ENCODE measurements at regions not wholly inside any gene's neighbourhood (a gene's known extent, or its start where the extent isn't known, plus 50 kb on each side); places are given as distances from the start of the nearest gene placed in this dataset.

DNA sequence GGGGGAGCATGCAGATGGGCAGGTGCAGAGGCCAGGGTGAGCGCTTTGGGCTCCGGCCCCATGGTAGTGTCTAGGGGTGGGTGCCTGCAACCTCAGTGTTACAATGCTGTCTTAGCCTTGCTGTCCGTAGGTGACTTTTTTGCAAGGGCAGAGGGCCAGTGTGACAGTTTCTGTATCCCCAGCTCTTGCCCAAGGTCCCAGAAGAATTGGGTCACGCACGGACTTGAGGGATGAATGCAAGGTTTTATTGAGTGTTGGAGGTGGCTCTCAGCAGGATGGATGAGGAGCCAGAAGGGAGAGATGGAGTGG is 492.5 kb downstream of the AGTPBP1 start:
- no peaks in the 10 kb centered on the region for H3K79me2 ChIP-seq (ENCODE audit: control insufficient read depth, insufficient read depth, low read length)
- TF ChIP-seq E2F3 (CRISPR knock-in tag; IDR thresholded peaks at IDR 0.05) (no peak), ZNF133 (CRISPR knock-in tag; IDR thresholded peaks at IDR 0.05) (no peak), RNF2 (IDR thresholded peaks at IDR 0.05) (no peak), ZNF717 (CRISPR knock-in tag; IDR thresholded peaks at IDR 0.05) (no peak), FOXK1 (CRISPR knock-in tag; IDR thresholded peaks at IDR 0.05; ENCODE audit: borderline replicate concordance) (no peak), ZNF175 (CRISPR knock-in tag; IDR thresholded peaks at IDR 0.05; ENCODE audit: low read depth) (no peak), BRD4 (IDR thresholded peaks at IDR 0.05) (no peak)
- TF ChIP-seq, protein P1, sequence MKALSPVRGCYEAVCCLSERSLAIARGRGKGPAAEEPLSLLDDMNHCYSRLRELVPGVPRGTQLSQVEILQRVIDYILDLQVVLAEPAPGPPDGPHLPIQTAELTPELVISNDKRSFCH (CRISPR knock-in tag; IDR thresholded peaks at IDR 0.05) = no peak
- TF ChIP-seq, protein P1 (tag; IDR thresholded peaks at IDR 0.05) = no peak
- TF ChIP-seq, protein P2, sequence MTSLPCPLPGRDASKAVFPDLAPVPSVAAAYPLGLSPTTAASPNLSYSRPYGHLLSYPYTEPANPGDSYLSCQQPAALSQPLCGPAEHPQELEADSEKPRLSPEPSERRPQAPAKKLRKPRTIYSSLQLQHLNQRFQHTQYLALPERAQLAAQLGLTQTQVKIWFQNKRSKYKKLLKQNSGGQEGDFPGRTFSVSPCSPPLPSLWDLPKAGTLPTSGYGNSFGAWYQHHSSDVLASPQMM (CRISPR knock-in tag; IDR thresholded peaks at IDR 0.05) = no peak
- TF ChIP-seq, protein P3, sequence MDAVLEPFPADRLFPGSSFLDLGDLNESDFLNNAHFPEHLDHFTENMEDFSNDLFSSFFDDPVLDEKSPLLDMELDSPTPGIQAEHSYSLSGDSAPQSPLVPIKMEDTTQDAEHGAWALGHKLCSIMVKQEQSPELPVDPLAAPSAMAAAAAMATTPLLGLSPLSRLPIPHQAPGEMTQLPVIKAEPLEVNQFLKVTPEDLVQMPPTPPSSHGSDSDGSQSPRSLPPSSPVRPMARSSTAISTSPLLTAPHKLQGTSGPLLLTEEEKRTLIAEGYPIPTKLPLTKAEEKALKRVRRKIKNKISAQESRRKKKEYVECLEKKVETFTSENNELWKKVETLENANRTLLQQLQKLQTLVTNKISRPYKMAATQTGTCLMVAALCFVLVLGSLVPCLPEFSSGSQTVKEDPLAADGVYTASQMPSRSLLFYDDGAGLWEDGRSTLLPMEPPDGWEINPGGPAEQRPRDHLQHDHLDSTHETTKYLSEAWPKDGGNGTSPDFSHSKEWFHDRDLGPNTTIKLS (IDR thresholded peaks at IDR 0.05; ENCODE audit: borderline replicate concordance, low read depth) = no peak
- no peaks in the 10 kb centered on the region for H3K9me1 ChIP-seq (ENCODE audit: control insufficient read depth, insufficient read depth, low read length)
- no peak overlapping the region for H3K4me2 ChIP-seq (ENCODE audit: insufficient read depth, low read length)
- no peak overlapping the region for H3K9ac ChIP-seq (ENCODE audit: insufficient read depth in 1 of 2, low read depth in 2 of 2, low read length in 2 of 2)
- intact Hi-C loops (cut with micrococcal nuclease) (no loop called here), in situ Hi-C loops (cut with MboI) (no loop called here)
- H4K20me1 ChIP-seq (replicated peaks; ENCODE audit: control insufficient read depth, insufficient read depth, low read length) = no peaks in the 10 kb centered on the region
- H3K36me3 ChIP-seq (ENCODE audit: control insufficient read depth, insufficient read depth, low read length) = no peaks in the 10 kb centered on the region
- ChIA-PET POLR2A (no interaction called here), CTCF (ENCODE audit: low intra/inter-chr PET ratio) (no interaction called here)
- no peaks in the 10 kb centered on the region for H3K4me1 ChIP-seq (replicated peaks in 1 of 2; ENCODE audit: control insufficient read depth in 2 of 2, insufficient read depth in 2 of 2, low read length in 2 of 2)
- 0% methylated on average over 3 of the region's 5 CpGs for WGBS (ENCODE audit: insufficient coverage, low coverage, missing lambda C conversion rate)
- H3K27me3 ChIP-seq (ENCODE audit: control insufficient read depth in 2 of 2, insufficient read depth in 2 of 2, low read length in 2 of 2) = no peaks in the 10 kb centered on the region
- H2AFZ ChIP-seq (ENCODE audit: low read depth, low read length) = no peak overlapping the region
- H3K4me3 ChIP-seq = no peak overlapping the region
- BruUV-seq (replicated peaks) = no TSS peak
- FAIRE-seq (no peak), DNase-seq (ENCODE audit: extremely low read depth in 1 of 4, low spot score in 3 of 4) (no peak), ATAC-seq (no peak)
- no peaks in the 10 kb centered on the region for H3K9me3 ChIP-seq (replicated peaks; ENCODE audit: control insufficient read depth, insufficient read depth, low read depth, low read length)
- H3K27ac ChIP-seq (ENCODE audit: extremely low read depth, low read depth, low read length) = no peak overlapping the region
